DMS114 treated with DMSO at 0.1 percent for 48 hours (cell line): ENCODE measurements at regions not wholly inside any gene's neighbourhood (a gene's known extent, or its start where the extent isn't known, plus 50 kb on each side); places are given as distances from the start of the nearest gene placed in this dataset.

Source experiments
- DNase-seq: peaks from one replicate; lab custom pipeline; 2025; ENCODE audit not compliant: unreplicated experiment; lab: John Stamatoyannopoulos, UW

GRCh38 chr7:130878785-130879184 lies 144.8 kb upstream of the KLF14 start:
- DNase-seq = no peak

DNA sequence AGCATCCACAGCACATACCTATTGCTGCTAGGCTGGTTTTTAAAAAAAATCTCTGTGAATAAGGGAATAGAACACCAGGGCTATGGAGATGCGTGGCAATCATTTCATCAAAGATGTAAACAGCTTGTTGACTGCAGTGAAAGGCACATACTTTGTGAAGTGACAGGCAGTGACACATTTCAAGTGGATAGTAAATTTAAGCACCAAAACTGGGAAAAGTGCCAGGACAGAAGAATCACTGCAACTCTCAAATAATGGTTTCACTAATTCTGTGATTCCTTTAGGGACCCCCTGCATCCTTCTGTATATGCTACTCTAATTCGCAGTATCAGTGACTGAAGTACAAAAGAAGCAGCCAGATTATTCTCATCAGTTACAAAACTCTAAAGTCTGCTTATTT lies 145.2 kb upstream of the KLF14 start:
- no peak for DNase-seq

DNA sequence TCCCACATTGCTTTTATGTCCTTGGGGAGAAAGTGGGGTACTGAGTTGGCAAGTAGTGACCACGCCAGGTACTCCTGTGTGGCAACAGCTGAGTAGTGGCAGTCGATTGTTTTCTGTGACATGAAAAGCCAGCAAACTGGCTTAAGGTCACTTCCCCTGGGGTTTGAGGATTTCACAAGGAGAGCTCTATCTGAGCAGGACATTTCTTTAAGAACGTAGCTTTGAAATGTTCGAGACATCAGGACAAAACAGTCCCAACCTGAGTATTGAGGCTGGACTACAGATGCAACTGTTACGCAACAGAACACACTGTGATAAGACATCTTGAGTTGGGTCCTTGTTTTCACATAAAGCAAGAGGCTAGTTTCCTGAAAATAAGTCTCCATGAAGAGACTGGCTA lies 146.7 kb upstream of the KLF14 start:
- DNase-seq = no peak

DNA sequence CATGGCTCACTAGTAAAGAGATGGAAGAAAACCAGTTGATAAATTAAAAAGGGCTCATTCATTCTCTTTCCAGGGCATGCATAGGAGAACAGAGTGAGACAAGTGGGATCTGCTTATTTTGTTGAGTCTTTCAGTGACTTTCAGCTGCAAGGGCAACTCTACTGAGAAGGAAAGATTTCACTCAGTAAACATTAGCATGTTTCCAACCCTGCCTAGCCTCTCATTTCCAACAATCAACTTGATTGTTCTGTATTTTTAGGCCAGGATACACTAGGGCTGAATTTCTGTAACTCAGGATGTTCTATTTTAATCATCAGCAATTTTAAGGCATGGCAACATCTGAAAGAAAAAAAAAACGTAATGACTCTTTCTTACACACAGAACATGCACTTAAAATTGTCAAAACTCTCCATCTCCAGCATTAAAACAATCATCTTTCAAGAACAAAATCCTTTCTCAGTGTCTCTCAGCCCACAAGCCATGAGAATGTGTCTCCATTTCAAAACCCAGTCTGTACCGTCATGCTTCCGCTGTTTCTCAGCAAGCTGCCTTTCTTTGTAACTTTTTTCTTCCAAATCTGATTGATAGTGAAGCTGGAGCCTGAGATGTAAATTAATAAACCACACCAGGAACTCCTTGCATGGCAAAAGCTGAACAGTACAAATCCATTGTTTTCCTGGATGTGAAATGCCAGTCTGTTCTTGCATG lies 147.2 kb upstream of the KLF14 start:
- no peak for DNase-seq

GRCh38 chr7:130881799-130882141 lies 147.8 kb upstream of the KLF14 start:
- DNase-seq = no peak

DNA sequence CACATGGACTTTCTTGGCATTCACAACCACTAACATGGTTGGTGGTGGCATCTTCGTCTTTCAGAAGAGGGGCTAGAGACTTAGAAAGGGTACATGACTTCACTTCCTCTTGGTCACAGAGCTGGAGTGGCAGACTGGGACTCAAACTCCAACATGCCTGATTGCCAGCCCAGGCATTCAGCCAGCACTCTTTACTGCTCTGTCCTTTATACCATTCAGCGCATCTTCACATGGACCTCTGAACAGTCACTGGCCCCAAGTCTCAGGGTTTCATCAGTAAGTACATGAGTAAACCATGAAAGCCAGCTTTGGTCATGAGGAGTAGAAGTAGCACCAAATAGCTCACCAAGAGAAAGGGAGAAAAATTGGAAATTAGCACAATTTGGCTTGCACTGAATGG lies 148.4 kb upstream of the KLF14 start:
- DNase-seq = no peak

DNA sequence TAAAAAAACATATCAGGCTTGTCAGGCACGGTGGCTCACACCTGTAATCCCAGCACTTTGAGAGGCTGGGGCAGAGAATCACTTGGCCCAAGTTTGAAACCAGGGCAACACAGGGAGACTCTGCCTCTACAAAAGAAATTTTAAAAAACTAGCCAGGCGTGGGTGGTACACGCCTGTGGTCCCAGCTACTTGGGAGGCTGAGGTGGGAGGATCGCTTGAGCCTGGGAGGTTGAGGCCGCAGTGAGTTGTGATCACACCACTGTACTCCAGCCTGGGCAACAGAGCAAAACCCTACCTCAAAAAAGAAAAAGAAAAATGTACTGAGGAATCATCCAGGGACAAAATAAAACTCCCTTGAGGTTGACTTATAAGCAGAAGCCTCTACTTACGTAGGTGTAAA lies 149.9 kb upstream of the KLF14 start:
- no peak for DNase-seq

DNA sequence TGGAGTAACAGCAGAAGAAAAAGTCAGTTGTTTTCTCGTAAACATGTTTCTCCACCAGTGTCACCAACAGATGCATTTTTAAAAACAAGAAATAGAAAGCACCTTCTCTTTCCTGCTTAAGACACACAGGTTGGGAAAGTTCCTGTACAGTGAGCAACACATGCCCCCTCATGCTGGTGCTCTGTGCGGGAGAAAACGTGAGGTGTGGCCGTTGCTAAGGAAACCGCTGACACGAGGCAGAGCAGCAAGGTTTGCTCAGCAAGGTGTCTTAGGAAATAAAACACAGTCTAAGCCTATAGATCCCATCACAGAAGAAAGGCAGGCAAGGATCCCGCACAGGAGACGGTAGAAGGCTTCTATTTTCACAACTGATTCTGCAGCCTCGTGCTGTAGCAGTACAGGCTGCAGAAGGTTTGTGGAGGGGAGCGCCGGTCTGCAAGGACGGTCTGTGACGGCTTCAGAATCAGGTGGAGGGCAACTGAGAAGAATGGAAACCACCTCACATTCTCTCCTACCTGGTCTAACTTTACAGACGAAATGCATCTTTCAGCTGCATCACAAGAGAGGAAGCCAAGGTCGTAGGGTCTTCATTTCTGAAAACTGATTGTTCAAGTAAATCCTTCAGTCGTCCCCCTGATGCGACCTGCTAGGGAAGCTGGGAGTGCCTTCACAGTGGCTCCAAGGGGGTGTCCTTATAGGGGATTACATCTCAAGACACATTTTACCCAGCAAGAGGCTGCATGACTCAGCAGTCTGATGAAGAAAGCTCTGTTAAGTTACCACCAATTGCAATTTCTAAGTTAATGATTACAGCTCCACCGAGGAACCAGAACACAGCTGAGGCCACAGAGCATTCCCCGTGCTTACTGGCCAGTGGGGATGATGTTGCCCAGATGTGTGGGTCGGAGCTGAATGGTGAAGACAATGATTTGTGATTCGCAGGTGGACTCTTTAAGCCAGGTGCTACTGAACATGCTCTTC lies 150.7 kb upstream of the KLF14 start:
- no peak for DNase-seq

GRCh38 chr7:130886438-130887135 lies 152.6 kb upstream of the KLF14 start:
- no peak for DNase-seq

- no peak for DNase-seq
These were observed 153.4 kb upstream of the KLF14 start for GRCh38 chr7:130887182-130887956.

DNA sequence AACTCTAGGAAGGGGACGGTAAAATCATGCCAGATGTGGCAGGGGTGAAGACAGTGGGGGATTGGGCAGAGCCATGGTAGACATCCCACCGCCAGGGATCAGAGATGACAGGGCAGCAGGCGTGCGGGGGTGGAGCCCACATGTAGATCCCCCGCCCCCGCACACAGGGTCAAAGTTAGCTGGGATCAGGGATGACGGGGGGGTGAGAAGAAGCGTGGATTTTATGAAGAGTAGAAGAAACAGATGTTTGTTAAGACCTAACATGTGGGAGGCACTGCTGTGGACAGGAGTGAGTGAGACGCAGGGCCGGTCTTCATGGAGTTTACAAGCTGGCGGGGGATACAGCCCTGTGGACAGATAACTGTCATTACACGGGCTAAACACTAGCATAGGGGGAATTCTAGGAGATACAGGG lies 154.0 kb upstream of the KLF14 start:
- DNase-seq = no peak

- no peak for DNase-seq
These were observed 154.5 kb upstream of the KLF14 start for GRCh38 chr7:130888468-130888867.

DNA sequence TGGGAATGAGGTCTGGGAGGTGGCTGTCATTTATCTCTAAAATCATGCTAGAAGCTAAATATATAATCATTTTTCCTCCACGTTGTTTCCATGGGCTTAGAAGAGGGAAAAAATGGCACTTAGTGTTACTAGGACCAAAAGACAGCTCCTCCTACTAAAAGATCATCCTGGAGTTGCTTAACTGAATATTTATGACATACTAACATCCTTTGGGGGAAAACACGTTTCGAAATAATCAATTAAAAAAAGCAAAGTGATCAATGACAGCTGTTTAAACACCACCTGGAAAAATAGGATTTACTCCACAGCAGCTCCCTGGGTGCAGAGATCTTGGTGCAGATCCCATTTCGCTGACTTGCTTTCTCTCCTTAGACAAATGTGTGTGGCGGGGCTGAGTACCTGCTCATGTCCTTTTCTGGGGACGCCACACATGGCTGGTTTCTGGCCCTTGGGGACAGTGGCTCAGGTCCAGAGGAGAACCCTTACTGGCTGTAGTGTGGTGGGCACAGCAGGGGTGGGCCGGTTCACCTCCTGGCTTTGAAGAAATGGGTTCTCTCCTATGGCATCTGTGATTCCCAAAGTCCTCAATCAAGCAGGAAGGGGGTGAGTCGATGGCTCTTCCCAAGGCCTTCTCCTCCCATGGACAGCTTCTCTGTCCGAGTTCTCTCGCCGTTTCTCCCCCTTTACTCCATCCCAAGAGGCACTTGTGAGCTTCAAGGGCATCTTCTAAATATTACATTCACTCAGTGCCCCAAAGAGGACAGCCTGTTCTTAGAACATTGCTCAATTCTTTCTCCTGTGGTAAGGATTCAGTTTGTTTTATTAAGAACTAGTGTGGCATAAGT lies 156.4 kb upstream of the KLF14 start:
- no peak for DNase-seq

- no peak for DNase-seq
These were observed 157.5 kb upstream of the KLF14 start for GRCh38 chr7:130891254-130892094.

- DNase-seq = no peak
These were observed 159.5 kb upstream of the KLF14 start for GRCh38 chr7:130893441-130893894.

DNA sequence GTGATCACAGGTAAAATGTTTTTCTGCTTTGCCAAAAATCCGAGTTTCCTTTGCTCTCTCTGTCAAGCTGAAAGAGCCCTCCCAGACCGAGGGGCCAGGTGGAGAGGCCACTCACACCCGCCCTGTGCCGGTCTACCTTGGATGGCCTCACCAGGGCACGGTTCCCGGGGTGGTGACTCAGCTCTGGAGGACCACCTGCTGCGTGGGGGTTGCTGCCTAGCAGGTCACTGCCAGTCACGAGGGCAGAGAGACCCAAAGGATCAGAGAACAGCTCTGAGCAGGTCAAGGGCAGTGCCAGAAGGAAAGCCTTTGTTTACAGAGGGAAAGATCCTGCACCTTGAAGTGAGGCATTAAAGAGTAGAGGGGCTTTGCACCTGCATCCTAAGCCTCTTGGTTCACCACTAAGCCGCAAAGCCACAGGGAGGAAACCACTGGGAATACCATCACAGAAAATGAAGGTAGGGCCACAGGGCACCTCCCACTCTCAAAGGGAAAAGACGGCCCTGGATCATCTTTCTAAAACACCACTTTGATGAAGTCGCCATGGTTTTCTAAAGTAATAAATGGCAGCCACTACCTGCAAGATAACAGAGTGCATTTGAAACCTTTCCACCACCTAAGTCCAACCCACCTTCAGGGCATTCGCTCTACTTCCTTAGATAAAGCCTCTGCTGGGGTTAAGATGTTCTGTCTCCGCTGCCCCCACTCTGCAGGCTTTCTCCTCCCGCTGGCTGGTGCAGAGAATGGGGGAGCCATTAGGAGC lies 160.3 kb upstream of the KLF14 start:
- DNase-seq = no peak

DNA sequence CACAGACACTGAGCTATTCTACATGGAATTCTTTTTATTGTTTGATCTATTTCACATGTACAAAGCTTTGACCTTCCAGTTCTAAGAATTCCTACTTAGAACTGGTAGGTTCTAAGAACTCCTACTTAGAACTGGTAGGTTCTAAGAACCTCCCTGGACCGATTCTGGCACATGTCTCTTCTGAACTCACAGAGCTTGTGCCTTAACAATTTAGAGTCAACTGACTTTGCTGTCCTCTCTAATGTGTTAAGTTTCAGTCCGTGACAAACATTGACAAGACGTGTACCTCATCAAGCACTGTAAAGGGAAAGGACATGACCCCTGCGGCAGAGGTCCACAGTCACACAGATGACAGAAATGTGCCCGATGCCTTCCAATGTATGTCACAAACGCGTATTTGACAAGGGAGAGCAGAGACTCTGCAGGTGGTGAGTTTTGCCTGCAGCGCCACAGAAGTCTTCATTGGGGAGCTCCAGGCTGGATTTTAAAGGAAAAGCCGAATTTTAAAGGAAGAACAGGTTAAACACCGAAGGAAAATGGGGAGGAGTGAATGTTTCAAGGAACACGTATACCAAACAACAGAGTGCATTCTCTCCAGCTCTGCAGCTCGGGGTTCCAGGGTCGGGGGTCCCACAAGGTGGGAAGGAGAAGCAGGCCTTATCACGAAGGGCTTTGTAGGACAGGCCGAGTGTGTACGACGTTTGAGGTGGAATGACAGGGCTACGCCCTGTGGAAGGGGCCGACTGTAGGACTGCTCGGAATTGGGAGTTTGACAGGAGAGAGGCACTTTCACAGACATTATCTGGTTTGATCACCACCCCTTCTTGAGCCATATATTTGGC lies 161.1 kb upstream of the KLF14 start:
- no peak for DNase-seq
